ENCODE measurements at regions not wholly inside any gene's neighbourhood (a gene's known extent, or its start where the extent isn't known, plus 50 kb on each side); places are given as distances from the start of the nearest gene placed in this dataset.
"Not testable (repeated sequence)": the region's sequence is repeated elsewhere in the genome, so short reads cannot be mapped to it uniquely, and the experiment has no call there.

DNA sequence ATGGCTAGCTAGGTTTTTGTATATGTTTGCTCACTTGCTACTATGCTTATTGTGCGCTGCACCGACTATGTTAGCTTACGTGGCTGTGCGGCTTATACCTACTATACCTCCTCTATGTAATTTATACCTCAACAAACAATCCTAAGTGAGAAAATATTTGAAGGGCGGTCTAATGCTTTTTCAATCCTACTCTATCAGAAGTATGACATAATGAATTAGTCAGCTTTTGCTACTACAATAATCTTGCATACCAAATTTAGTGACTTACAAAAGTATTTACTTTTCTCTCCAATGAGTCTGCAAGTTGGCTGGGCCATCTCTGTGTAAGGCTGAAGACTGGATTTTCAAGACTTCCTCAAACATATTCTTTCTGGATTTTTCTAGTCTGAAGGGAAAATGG lies 391.2 kb upstream of the NECTIN3 start:
- DNase-seq (ENCODE audit: low spot score) = no peak

DNA sequence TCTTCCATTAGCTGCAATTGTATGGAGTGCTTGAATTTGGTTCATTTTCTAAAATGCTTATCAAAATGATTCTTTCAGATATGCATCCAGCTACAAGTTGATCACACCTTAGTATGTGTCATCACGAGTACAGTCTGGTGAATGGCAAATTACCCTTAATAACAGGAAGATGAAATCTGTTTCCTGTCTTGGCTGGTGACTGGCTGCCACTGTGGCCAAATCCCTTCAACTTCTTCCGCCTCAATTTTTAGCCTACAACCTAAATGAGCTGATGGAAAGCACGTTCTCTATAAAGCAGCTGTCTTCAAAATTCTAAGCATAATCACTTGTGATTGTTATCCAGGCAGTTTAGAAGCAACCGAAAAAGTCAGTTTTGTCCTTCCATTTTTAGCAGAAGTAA lies 387.1 kb upstream of the NECTIN3 start:
- DNase-seq (ENCODE audit: low spot score) = no peak

DNA sequence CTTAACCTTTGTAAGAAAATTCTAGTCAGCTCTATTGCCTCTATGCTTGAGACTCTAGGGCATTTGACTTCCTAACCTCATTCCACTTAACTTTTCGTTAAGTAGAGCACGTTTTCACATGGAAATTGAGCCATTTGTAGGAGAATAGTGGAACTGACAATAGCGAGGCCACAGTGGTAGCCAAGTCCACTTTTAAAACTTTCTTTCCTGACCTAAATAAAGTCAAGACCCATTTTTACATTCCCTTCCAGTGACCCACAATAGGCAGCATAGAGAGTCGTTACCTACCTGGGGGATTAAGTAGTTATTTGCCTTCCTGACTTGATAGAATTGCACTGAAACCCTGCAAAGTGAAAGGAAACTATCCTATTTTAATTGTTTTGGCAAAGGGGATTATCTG lies 386.0 kb upstream of the NECTIN3 start:
- no peak for DNase-seq (ENCODE audit: low spot score)

DNA sequence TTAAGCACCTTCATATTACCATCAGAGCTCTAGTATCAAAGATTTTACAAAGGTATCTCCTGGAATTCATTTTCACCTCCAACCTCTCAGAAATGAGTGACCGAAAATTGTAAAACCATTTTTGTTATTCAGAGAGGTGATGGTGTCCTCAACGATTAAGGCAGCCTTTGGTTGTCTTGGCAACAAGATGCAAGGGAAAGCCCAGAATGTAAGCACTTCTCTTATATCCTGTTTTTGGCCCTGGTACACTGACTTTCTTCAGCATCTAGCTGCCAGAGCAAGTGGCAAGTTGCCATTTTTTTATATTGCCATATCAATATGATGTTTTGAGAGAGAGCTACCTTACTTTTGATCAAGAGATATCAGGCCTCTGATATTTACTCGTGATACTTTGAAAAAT lies 384.9 kb upstream of the NECTIN3 start:
- no peak for DNase-seq (ENCODE audit: low spot score)

DNA sequence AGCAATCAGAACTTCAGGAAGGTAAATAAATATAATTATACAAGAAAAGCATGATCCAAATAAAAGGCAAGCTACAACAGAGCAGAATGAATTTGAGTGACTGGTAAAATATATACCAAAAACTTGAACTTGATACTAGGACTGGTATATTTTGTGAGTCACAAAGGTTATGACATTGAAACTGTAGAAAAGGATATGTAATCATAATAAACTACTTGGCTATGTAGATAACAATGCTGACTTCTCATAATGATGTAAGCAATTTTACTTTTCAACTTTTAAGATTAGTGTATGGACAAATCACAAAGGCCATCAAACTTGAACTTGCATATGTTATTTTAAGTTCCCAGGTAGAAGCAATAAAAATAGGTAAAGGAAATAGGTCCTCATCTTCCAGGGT lies 384.5 kb upstream of the NECTIN3 start:
- DNase-seq (ENCODE audit: low spot score) = no peak

DNA sequence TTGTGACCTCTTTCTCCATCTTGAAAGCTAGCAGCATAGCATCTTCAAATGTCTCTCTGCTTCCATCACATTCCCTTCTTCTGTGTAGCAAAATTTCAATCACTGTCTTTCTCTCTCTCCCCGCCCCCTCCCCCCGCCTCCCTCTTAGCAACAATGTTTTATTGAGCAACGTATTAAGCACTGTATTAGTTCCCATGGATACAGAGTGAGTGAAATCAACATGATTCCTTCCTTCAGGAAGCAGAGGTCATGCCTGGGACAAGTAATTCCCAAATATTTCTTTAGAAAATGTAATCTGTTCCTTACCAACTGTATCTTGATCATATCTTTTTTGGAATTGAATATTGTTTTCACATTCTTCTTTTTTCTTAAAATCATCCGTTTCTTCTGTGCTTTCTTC lies 373.7 kb upstream of the NECTIN3 start:
- no peak for DNase-seq (ENCODE audit: low spot score)

DNA sequence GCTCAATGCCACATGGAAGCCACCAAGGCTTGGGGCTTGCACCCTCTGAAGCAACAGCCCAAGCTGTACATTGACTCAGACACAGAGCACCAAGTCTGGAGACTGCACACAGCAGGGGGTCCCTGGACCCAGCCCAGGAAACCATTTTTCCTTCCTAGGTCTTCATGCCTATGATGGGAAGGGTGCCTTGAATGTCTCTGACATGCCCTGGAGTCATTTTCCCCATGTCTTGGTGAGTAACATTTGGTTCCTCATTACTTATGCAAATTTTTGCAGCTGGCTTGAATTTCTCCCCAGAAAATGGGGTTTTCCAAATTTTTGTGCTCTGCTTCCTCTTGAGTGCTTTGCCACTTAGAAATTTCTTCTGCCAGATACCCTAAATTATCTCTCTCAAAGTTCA lies 367.3 kb upstream of the NECTIN3 start:
- DNase-seq (ENCODE audit: low spot score) = not testable (repeated sequence)

DNA sequence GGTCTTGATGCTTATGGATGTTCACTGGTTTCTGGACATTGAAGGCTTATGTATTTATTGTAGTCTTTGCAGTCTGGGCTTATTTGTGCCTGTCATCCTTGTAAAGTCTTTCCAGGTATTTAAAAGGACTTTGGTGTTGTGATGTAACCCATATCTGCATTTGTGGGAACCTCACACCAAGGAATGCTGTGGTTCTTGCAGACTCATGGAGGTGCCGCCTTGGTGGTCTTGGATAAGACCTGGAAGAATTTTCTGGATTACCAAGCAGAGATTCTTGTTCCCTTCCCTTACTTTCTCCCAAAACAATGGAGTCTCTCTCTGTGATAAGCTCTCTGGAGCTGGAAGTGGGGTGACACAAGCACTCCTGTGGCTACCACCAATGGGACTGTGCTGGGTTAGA lies 363.5 kb upstream of the NECTIN3 start:
- no peak for DNase-seq (ENCODE audit: low spot score)

DNA sequence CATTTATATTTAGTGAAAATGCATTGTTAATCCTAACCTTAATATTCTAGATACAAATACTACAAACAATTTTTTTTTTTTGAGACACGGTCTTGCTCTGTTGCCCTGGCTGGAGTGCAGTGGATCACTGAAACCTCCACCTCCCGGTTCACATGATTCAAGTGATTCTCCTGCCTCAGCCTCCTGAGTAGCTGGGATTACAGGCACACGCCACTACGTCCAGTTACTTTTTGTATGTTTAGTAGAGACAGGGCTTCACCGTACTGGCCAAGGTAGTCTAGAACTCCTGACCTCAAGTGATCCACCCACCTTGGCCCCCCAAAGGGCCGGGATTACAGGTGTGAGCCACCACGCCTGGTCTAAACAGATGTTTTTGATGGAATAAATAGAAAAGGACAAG lies 361.5 kb upstream of the NECTIN3 start:
- no peak for DNase-seq (ENCODE audit: low spot score)

DNA sequence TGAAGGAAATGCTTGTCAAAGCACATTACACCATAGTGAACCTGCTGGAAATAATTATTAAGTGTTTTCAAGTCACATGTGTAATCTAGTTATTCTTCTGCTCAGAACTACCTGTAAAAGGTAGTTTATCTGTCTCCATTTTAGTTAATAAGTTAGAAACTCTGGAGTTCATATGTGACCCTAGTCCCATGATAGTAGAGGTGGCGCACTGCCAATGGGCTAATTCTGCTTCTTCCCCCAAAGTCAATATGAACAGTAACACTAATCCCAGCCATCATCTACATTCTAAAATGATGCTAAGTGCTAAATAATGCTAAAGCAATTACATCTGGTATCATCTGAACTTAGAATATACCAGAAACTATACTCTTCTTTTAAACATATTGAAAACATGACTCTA lies 361.0 kb upstream of the NECTIN3 start:
- DNase-seq (ENCODE audit: low spot score) = no peak

DNA sequence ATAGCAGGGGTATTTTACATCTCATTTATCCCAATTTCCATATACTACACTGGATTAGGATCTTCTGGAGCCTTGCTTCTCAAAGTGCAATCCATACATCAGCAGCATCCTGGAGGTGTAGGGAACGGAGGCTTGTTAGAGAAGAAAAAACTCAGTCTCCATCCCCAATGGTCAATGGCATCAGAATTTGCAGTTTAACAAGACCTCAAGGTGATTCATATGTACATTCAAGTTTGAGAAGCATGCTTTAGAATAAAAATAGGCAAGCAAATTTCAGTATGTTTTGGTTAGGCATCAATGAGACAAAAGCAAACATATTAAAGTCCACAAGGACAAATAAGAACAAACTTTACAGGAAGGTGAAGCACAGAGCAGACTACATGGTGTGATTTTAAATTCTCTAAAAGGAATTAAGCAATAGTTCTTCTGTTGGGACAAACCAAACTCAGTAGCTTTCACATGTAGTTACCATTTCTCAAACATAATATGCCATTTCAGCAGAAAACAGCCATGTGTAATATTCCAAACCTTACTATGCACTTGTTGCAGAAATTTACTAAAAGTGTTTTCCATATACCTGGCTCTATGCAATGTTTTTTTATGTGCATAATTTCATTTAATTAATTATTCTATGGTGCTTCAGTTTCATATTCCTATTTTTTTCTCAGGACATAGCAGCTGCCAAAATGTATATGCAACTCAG lies 360.3 kb upstream of the NECTIN3 start:
- DNase-seq (ENCODE audit: low spot score) = no peak

DNA sequence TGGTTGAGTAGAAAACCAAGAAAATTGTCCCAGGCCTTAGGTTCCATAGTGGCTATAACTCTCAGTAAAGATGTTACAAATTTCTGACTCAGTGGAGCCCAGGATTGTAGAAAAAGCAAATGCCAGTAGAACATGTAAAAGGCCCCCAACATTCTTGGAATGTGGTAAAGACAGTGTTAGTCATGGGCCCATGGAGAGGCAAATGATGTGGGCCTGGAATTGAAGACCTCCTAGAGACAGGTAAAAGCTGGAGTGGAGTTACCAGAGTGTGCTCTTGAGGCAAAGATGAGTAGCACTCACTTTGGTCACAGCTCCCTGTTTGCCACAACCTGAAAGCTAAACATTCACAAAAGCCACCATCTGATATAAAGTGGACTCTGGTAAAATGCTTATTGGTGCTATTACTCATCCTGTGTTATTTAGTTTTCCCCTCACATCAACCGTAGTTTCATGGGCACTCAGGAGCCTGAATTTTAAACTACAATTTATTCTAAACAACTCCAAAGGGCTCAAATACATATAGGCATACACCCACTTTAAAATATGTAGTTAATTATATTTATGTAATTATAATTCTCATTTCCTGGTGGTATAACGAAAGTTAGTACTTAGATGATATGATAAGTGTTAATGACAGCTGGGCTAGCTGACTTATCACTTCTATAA lies 359.6 kb upstream of the NECTIN3 start:
- DNase-seq (ENCODE audit: low spot score) = no peak

DNA sequence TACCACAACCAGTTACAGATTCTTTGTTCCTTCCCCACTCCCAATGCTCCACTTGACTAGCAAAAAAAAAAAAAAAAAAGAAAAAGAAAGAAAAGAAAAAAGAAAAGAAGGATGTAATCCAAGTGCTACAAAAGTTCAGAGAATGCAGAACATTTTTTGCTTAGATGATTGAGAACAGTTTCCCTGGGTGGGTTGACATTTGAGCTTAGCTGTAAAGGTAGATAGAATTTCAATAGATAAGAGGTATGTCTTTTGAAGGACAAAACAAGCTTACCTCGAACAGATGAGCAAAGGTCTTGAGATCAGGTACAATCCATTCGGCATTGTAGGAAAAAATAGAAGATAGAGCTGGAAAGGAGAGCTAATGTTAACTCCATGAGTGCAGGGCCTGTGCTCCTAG lies 344.6 kb upstream of the NECTIN3 start:
- no peak for DNase-seq (ENCODE audit: low spot score)

DNA sequence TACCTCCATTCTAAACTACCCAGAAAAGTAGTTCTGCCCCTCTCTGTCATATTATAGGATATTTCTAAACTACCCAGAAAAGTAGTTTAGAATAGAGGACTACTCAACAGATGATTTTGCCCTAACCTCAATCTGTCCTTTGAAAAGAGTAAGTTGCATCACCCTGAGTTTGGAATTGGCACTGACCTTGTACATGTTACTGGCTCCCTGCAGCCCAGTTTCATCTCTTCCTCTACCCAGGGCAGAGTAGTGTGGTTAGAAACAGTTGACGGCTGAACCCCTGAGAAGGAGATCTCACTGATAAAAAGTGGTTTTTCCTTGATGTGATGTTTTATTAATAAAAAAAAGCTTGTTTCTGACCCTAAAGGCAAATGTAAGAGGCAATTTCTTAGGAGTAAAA lies 340.5 kb upstream of the NECTIN3 start:
- DNase-seq (ENCODE audit: low spot score) = no peak

DNA sequence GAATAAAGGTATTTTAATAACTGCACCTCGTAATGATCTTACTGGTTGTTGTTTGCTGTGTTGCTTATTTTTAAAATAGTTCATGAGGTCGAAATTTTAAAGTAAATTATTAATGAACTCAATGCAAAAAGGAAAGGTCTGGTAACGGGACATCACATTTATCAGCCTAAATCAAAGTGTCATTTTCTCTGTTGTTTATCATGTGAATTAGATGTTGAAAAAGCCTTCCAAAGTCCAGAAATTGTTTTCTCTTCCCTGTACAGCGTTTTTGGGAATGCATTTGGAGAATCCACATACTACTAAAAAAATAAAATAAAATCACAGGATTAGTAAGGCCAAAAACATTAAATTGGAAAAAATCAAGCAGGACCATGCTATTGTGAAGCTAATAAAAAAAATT lies 339.2 kb upstream of the NECTIN3 start:
- no peak for DNase-seq (ENCODE audit: low spot score)

DNA sequence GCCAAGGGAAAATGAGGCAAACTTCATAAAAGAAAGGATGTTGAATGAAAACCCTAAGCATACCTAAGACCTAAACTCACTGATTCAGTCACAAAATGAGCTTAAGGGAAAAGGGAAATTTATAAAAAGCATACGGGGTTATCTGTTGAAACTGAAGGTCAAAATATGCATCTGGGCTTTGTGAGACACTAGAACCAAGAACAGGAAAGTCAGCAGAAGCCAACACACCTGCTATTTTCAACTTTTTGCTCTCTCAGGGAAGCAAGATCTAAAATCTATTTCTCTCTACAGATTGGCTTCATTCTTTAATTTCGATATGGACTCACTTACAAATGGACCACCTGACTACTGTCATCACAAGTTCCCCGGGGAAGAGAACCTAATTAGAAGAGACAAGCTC lies 338.6 kb upstream of the NECTIN3 start:
- no peak for DNase-seq (ENCODE audit: low spot score)

DNA sequence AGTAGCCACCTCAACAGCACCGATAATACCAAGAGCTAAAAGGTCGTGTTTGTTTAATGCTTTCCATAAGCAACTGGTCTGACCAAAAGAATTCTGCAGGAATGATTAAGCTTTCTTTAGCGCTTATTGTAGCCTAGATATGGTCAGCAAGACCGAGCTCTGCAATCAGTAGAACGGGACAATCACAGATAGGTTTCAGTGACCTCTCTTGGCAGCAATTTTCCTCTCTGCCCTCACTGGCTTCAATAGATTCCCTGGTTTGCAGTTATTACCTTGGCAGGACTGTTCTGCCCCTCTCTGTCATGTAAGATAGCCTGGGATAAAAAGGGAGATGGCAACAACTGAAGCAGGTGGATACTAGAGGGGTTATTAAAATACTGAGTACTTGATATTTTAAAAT lies 337.1 kb upstream of the NECTIN3 start:
- no peak for DNase-seq (ENCODE audit: low spot score)

DNA sequence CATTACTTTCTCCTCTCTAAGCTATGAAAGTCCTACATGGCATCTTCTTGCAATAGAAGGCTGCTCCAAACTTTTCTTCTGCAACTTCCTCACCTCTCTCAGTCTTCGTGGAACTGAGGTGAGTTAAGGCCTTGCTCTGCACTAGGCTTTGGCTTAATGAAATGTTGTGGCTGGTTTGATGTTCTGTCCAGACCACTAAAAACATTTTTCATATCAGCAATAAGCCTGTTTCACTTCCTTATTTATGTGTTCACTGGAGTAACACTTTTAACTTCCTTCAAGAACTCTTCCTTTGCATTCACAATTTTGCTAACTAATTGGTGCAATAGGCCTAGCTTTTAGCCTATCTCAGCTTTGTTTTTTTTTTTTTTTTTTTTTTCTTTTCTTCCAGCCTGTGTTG lies 335.3 kb upstream of the NECTIN3 start:
- no peak for DNase-seq (ENCODE audit: low spot score)

DNA sequence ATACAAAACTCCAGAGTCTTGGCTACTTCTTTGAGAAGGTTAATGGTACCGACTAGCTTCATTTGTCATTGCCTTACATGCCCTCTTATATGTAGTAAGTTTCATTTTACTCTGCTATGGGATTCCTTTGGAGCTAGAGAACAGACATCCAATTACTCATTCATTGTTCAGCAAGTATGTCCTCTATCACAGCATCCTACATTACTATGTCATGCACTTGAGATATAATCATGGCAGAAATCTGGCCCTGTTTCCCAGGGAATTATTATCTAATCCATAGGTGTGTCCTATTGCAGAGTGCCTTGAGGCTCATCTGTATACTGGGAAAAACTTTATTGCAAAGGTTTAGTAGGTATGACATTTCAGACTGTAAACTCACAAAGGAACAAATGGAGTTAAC lies 333.1 kb upstream of the NECTIN3 start:
- no peak for DNase-seq (ENCODE audit: low spot score)

DNA sequence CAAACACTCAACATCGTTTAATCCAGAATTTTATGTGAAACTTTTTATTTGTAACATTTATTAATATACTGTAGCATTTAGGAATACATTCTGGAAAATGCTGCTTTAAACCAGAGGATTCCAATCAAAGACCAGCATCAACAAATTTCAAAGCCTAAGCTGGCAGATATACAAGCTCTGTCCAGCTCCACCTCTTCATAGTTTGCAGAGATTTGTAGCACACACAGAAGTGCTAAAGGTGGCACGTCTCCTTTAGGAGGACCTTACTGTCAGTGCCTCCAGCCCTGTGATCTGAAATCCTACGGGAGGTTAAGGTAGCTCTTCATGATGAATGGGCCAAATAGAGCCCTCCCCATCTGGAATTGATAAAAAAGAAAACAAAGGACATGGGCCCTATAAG lies 329.7 kb upstream of the NECTIN3 start:
- DNase-seq (ENCODE audit: low spot score) = no peak

DNA sequence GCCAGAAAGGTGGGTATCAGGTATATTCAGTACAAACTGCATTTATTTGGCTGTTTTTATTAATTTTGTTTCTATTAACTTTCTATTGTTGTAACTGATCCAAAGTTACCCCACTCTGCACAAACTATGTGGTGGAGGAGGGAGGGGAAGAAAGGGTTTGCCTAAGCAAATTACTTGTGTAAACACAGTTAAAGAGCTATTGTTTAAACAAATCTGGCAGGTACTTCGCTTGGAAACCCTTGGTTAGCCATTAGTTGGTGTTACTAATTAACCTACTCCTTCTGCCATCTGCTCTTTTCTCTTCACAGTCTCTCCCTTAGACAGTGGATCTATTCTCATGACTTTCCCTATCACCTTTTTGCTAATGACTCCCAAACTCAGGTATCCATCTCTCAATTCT lies 328.4 kb upstream of the NECTIN3 start:
- DNase-seq (ENCODE audit: low spot score) = no peak

DNA sequence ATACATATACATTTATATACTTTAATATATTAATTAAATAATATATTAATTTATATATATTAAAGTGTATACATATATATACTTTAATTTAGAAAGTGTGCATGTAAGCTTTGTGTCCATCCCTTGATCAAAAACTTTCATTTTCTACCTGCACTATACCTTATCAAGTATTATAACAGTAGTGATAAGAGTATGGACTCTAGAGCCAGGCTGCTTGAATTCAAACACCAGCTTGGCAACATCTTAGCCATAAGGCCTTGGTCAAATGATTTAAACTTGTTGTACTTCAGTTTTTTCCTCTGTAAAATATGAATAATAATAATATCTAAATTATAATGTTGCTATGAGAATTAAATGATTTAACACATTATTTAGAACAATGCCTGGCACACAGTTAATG lies 327.6 kb upstream of the NECTIN3 start:
- no peak for DNase-seq (ENCODE audit: low spot score)

DNA sequence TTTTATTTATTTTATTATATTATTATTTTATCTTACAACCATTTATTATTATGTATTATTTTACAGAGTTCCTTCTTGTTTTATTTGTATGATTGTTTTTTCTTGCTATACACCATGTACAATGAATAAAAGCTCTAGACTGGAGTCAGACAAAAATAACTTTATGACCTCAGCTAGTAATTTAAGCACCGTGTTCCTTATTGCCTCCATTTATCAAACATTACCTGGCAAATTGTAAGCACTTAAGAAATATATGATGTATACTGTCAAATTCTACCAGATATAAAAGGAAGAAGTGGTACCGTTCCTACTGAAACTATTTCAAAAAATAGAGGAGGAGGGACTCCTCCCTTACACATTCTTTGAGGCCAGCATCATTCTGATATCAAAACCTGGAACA lies 326.9 kb upstream of the NECTIN3 start:
- DNase-seq (ENCODE audit: low spot score) = no peak

DNA sequence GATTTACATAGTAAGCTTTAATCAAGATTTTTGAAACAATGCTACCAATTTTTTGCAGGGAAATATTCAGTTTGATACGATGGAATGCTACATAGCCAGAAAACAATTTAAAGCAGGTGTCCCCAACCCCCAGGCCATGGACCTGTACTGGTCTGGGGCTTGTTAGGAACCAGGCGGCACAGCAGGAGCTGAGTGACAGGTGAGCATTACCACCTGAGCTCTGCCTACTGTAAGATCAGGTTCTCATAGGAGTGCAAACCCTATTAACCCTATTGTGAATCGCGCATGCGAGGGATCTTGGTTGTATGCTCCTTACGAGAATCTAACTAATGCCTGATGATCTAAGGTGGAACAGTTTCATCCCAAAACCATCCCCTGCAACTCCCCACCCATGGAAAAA lies 322.6 kb upstream of the NECTIN3 start:
- no peak for DNase-seq (ENCODE audit: low spot score)
